SKM-1 (cell line): ENCODE measurements at regions not wholly inside any gene's neighbourhood (a gene's known extent, or its start where the extent isn't known, plus 50 kb on each side); places are given as distances from the start of the nearest gene placed in this dataset.

Source experiments
- DNase-seq: peaks from one replicate; lab custom pipeline; 2025; ENCODE audit not compliant: unreplicated experiment; lab: John Stamatoyannopoulos, UW

GRCh38 chr4:171186700-171187099 is 626.5 kb upstream of the GALNTL6 start:
- DNase-seq, result no peak

GRCh38 chr4:171181090-171181489 is 632.1 kb upstream of the GALNTL6 start:
- DNase-seq, result no peak

- no peak for DNase-seq
These were observed 642.5 kb upstream of the GALNTL6 start for GRCh38 chr4:171170671-171171070.

- no peak for DNase-seq
These were observed 643.8 kb upstream of the GALNTL6 start for GRCh38 chr4:171169396-171169795.

- no peak for DNase-seq
These were observed 650.7 kb upstream of the GALNTL6 start for GRCh38 chr4:171162478-171162877.

GRCh38 chr4:171157462-171158082 is 655.6 kb upstream of the GALNTL6 start:
- no peak for DNase-seq

- no peak for DNase-seq
These were observed 670.6 kb upstream of the GALNTL6 start for GRCh38 chr4:171142639-171143038.

- no peak for DNase-seq
These were observed 671.2 kb upstream of the GALNTL6 start for GRCh38 chr4:171142045-171142444.

GRCh38 chr4:171130256-171130801 is 682.9 kb upstream of the GALNTL6 start:
- no peak for DNase-seq

GRCh38 chr4:171118091-171118490 is 695.1 kb upstream of the GALNTL6 start:
- DNase-seq, result no peak

- no peak for DNase-seq
These were observed 695.7 kb upstream of the GALNTL6 start for GRCh38 chr4:171117457-171117856.

GRCh38 chr4:171101845-171102244 is 711.4 kb upstream of the GALNTL6 start:
- no peak for DNase-seq

GRCh38 chr4:171087089-171087488 is 726.1 kb upstream of the GALNTL6 start:
- no peak for DNase-seq

- DNase-seq, result no peak
These were observed 745.8 kb upstream of the GALNTL6 start for GRCh38 chr4:171067422-171067821.

GRCh38 chr4:171049380-171049779 is 763.8 kb upstream of the GALNTL6 start:
- DNase-seq, result no peak

GRCh38 chr4:171042989-171043524 is 770.1 kb upstream of the GALNTL6 start:
- no peak for DNase-seq

GRCh38 chr4:171035909-171036308 is 777.3 kb upstream of the GALNTL6 start:
- no peak for DNase-seq

GRCh38 chr4:171031338-171031737 is 781.9 kb upstream of the GALNTL6 start:
- no peak for DNase-seq

- DNase-seq, result no peak
These were observed 787.4 kb upstream of the GALNTL6 start for GRCh38 chr4:171025776-171026175.

GRCh38 chr4:171025343-171025742 is 787.9 kb upstream of the GALNTL6 start:
- DNase-seq, result no peak

GRCh38 chr4:171024720-171025303 is 788.4 kb upstream of the GALNTL6 start:
- no peak for DNase-seq

- no peak for DNase-seq
These were observed 790.4 kb upstream of the GALNTL6 start for GRCh38 chr4:171022824-171023230.
